ENCODE measurements at regions not wholly inside any gene's neighbourhood (a gene's known extent, or its start where the extent isn't known, plus 50 kb on each side); places are given as distances from the start of the nearest gene placed in this dataset.
"Not testable (repeated sequence)": the region's sequence is repeated elsewhere in the genome, so short reads cannot be mapped to it uniquely, and the experiment has no call there.

DNA sequence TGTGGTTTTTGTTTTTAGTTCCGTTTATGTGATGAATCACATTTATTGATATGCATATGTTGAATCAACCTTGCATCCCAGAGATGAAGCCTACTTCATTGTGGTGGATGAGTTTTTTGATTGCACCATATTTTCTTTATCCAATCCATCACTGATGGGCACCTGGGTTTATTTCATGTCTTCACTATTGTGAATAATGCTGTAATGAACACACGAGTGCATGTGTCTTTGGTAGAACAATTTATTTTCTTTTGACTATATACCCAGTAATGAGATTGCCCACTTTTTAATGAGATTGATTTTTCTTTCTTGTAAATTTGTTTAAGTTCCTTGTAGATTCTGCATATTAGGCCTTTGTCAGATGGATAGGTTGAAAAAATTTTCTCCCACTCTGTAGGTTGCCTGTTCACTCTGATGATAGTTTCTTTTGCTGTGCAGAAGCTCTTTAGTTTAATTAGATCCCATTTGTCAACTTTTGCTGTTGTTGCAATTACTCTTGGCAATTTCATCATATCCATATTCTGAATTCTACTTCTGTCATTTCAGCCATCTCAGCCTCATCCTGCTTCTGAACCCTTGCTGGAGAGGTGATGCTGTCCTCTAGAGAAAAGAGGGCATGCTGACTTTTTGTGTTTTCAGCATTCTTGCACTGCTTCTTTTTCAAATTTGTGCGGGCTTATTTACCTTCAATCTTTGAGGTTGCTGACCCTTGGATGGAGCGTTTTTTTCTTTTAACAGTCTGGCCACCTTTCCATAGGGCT, 96.2 kb upstream of the CTAGE1 start:
- DNase-seq (ENCODE audit: insufficient read length, low spot score) (no peak), FAIRE-seq (no peak)
- TF ChIP-seq TAF1 (IDR thresholded peaks at IDR 0.05; ENCODE audit: low read depth, low read length) (no peak), POLR2AphosphoS5 (IDR thresholded peaks at IDR 0.05; ENCODE audit: low read depth, low read length) (no peak), SPI1 (IDR thresholded peaks at IDR 0.05; ENCODE audit: low read depth, low read length) (no peak), POU2F2 (IDR thresholded peaks at IDR 0.05; ENCODE audit: low read depth, low read length) (no peak), PAX5 (IDR thresholded peaks at IDR 0.05; ENCODE audit: insufficient read depth, low read length, severe bottlenecking) (no peak), POLR2A (IDR thresholded peaks at IDR 0.05; ENCODE audit: low read depth, low read length) (no peak)

DNA sequence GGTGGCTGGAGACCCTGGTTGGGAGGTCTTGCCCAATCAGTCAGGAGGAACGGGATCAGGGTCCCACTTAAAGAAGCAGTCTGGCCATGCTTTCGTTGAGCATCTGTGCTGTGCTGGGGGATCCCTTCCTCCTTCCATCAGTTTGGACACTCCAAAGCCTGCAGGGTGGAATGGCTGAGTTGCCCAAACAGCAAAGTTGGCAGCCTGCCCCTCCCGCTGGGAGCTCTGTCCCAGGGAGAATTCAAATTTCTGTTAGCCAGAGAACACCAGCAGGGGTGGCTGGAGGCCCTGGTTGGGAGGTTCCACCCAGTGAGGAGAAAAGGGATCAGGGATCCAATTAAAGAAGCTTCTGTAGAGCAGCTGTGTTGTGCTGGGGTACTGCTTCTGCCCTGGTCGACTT, 96.9 kb upstream of the CTAGE1 start:
- FAIRE-seq (no peak), DNase-seq (ENCODE audit: insufficient read length, low spot score) (no peak)
- TF ChIP-seq POU2F2 (IDR thresholded peaks at IDR 0.05; ENCODE audit: low read depth, low read length) (no peak), POLR2A (IDR thresholded peaks at IDR 0.05; ENCODE audit: low read depth, low read length) (no peak), POLR2AphosphoS5 (IDR thresholded peaks at IDR 0.05; ENCODE audit: low read depth, low read length) (no peak), PAX5 (IDR thresholded peaks at IDR 0.05; ENCODE audit: insufficient read depth, low read length, severe bottlenecking) (no peak), SPI1 (IDR thresholded peaks at IDR 0.05; ENCODE audit: low read depth, low read length) (no peak), TAF1 (IDR thresholded peaks at IDR 0.05; ENCODE audit: low read depth, low read length) (no peak)

DNA sequence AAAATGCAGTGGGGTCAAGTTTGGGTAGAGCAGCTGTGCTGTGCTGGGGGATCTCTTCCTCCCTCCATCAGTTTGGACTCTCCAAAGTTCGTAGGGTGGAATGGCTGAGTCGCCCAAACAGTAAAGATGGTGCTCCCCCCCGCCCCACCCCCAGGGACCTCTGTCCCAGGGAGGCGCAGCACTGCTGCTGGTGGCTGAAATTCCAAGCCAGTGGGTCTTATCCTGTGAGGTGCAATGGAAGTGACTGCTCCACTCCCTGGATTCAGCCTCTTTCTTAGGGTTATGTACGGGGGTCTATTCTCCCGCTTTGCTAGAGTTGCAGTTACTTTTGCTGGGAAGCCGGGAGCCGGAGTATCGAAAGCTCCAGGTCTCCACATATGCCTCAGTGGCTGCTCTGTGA, 97.5 kb upstream of the CTAGE1 start:
- TF ChIP-seq PAX5 (IDR thresholded peaks at IDR 0.05; ENCODE audit: insufficient read depth, low read length, severe bottlenecking), result no peak
- DNase-seq (ENCODE audit: insufficient read length, low spot score) (no peak), FAIRE-seq (no peak)

DNA sequence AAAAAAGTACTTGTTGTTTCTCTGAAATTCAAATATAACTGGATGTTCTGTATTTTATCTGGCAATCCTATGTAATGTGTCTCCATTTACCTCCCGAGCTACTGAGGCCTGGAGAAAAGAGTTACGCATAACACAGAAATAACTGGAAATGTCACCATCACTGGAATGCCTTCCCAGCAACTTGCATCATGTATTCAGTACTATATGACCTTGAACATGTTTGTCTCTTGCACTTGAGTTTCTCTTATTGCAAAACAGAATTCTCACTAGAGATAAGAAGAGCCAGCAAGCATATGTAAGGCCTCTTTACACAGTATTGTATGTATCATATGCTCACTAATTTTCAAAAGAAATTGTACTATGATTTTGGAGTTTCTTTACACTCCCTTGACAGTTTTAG, 99.6 kb upstream of the CTAGE1 start:
- DNase-seq (ENCODE audit: insufficient read length, low spot score) (no peak), FAIRE-seq (no peak)
- TF ChIP-seq TAF1 (IDR thresholded peaks at IDR 0.05; ENCODE audit: low read depth, low read length) (no peak), POLR2AphosphoS5 (IDR thresholded peaks at IDR 0.05; ENCODE audit: low read depth, low read length) (no peak), POU2F2 (IDR thresholded peaks at IDR 0.05; ENCODE audit: low read depth, low read length) (no peak), POLR2A (IDR thresholded peaks at IDR 0.05; ENCODE audit: low read depth, low read length) (no peak), PAX5 (IDR thresholded peaks at IDR 0.05; ENCODE audit: insufficient read depth, low read length, severe bottlenecking) (no peak), SPI1 (IDR thresholded peaks at IDR 0.05; ENCODE audit: low read depth, low read length) (no peak)

DNA sequence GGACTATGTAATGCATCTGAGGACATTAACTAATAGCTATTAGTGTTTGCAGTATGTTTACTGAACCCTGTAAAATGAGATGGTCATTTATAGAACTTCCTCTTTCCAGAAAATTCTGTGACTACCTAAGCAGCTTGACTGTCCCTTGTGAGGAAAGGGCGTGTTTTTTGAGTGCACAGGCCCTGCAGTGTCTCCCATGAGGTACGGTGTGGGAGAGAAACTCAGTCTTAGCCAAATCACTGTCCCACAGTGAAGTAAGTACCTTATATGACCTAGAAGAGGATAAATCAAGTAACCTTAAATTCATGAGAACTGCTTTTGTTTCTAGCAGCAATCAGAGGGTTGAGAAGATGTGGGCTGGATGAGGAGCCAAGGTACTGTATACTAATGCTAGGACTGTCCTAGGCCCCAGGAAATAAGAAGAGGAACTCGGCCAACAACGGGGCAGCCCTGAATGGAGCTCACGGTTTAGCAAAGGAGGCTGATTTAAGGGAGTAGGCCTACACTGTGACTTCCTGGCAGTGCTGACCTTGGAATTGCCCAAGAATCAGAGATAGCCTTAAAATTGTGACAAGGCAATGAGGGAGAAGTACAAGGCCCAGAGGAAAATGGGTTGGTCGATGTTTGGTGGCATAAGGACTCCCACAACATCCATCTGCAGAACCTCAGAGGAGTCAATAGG, 103.5 kb upstream of the CTAGE1 start:
- DNase-seq (ENCODE audit: insufficient read length, low spot score) (no peak), FAIRE-seq (no peak)
- no peak for TF ChIP-seq SPI1 (IDR thresholded peaks at IDR 0.05; ENCODE audit: low read depth, low read length)
- TF ChIP-seq PAX5 (IDR thresholded peaks at IDR 0.05; ENCODE audit: insufficient read depth, low read length, severe bottlenecking), result no peak
- TF ChIP-seq POLR2A (IDR thresholded peaks at IDR 0.05; ENCODE audit: low read depth, low read length), result no peak

DNA sequence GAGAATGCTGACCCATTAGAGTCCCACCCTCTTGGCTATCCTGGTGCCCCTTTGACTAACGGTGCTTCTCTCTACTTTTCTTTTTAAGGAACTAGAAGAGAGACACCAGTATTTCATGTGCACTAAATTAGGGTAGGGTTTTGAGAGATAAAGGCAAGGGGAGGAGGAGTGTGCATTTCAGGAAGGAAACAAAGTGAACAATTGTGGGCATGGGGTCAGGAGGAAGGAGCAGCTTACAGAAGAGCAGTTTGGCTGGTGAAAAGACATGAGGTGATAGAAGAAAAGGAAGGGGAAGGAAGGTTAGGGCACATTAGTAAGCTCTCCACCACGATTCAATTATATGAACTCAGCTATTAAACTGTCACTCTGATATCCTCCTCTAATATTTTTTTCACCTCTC, 105.8 kb upstream of the CTAGE1 start:
- DNase-seq (ENCODE audit: insufficient read length, low spot score), result no peak
- TF ChIP-seq POLR2A (IDR thresholded peaks at IDR 0.05; ENCODE audit: low read depth, low read length) (no peak), SPI1 (IDR thresholded peaks at IDR 0.05; ENCODE audit: low read depth, low read length) (no peak), PAX5 (IDR thresholded peaks at IDR 0.05; ENCODE audit: insufficient read depth, low read length, severe bottlenecking) (no peak), POLR2AphosphoS5 (IDR thresholded peaks at IDR 0.05; ENCODE audit: low read depth, low read length) (no peak), TAF1 (IDR thresholded peaks at IDR 0.05; ENCODE audit: low read depth, low read length) (no peak)
- no peak for FAIRE-seq

DNA sequence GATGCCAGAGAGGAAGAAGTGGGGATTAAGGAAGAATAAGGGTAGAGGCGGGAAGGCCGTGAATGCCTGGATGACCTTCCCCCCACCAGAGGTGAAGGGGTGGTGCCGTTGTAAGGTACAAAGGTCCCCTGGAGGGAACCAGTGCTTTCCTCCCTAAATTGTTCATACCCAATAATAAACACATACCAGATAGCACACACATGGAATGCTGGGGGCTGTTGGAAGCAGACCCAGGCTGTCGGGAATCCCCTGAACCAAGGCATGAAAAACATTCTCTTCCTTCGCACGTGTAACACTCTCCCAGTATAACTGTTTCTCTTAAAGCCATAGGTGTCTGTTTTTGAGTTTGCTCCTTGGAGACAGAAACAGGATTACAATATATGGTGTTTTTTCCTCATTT, 107.1 kb upstream of the CTAGE1 start:
- TF ChIP-seq POU2F2 (IDR thresholded peaks at IDR 0.05; ENCODE audit: low read depth, low read length) (no peak), PAX5 (IDR thresholded peaks at IDR 0.05; ENCODE audit: insufficient read depth, low read length, severe bottlenecking) (no peak), TAF1 (IDR thresholded peaks at IDR 0.05; ENCODE audit: low read depth, low read length) (no peak), SPI1 (IDR thresholded peaks at IDR 0.05; ENCODE audit: low read depth, low read length) (no peak), POLR2AphosphoS5 (IDR thresholded peaks at IDR 0.05; ENCODE audit: low read depth, low read length) (no peak), POLR2A (IDR thresholded peaks at IDR 0.05; ENCODE audit: low read depth, low read length) (no peak)
- DNase-seq (ENCODE audit: insufficient read length, low spot score) (no peak), FAIRE-seq (no peak)

DNA sequence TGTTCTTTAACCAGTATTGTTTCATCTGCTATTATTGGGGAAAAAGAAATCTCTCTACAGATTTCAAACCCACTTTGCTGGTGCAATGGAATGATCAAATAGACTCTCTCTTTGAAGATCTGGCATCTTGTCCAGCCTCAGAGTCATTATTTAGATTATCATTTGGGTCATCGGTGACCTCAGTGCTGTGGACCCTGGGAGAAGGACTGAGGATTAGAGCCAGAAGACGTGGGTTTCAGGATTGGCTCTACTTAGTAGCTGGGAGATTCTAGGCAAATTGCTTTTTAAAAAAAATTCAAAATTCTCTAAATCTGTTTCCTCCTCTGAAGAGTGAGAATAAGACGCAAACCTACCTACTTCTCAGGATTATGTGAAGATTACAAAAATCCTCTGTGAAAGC, 107.6 kb upstream of the CTAGE1 start:
- DNase-seq (ENCODE audit: insufficient read length, low spot score) (no peak), FAIRE-seq (no peak)
- TF ChIP-seq TAF1 (IDR thresholded peaks at IDR 0.05; ENCODE audit: low read depth, low read length) (no peak), SPI1 (IDR thresholded peaks at IDR 0.05; ENCODE audit: low read depth, low read length) (no peak), PAX5 (IDR thresholded peaks at IDR 0.05; ENCODE audit: insufficient read depth, low read length, severe bottlenecking) (no peak), POU2F2 (IDR thresholded peaks at IDR 0.05; ENCODE audit: low read depth, low read length) (no peak), POLR2AphosphoS5 (IDR thresholded peaks at IDR 0.05; ENCODE audit: low read depth, low read length) (no peak), POLR2A (IDR thresholded peaks at IDR 0.05; ENCODE audit: low read depth, low read length) (no peak)

DNA sequence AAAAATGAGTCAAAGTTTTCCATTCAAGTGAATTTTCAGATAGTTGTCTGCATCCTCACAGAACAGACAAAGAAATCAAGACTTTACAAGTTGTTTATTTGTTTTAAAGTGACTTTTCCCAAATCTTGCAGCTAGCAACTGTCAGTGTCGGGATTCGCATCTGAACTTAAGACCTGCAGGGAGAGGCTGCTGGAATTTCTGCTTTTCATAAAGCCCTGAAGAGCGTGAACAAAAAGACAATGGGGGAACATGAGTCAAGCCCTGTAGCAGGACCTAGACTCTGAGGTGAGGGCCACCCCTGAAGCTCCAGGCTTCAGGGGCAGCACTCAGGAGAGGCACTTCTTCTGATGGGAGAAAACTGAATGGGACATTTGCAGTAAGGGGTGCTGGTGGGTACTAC, 108.2 kb upstream of the CTAGE1 start:
- no peak for TF ChIP-seq POLR2A (IDR thresholded peaks at IDR 0.05; ENCODE audit: low read depth, low read length)
- TF ChIP-seq TAF1 (IDR thresholded peaks at IDR 0.05; ENCODE audit: low read depth, low read length), result no peak
- no peak for TF ChIP-seq POLR2AphosphoS5 (IDR thresholded peaks at IDR 0.05; ENCODE audit: low read depth, low read length)
- TF ChIP-seq SPI1 (IDR thresholded peaks at IDR 0.05; ENCODE audit: low read depth, low read length), result no peak
- no peak for TF ChIP-seq POU2F2 (IDR thresholded peaks at IDR 0.05; ENCODE audit: low read depth, low read length)
- no peak for TF ChIP-seq PAX5 (IDR thresholded peaks at IDR 0.05; ENCODE audit: insufficient read depth, low read length, severe bottlenecking)
- DNase-seq (ENCODE audit: insufficient read length, low spot score), result no peak
- FAIRE-seq, result no peak

DNA sequence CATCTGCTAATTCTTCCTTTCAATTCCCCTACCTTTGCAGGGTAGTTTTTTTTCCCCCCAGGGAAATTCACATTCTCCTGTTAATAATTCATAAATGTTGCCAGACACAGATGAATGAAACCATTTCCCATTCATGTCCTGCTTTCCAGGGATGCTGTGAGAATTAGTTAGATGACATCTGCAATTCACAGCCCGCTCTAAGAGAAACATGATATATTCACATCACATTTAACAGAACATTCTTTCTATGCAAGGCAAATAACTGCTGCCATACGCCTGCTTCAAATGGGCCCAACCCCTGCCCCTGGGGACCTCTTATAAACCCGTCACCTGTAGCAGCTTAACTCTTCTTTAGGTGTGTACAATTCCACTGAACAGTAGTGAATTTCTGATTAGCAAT, 110.6 kb upstream of the CTAGE1 start:
- FAIRE-seq, result no peak
- no peak for TF ChIP-seq POLR2A (IDR thresholded peaks at IDR 0.05; ENCODE audit: low read depth, low read length)
- DNase-seq (ENCODE audit: insufficient read length, low spot score), result no peak

DNA sequence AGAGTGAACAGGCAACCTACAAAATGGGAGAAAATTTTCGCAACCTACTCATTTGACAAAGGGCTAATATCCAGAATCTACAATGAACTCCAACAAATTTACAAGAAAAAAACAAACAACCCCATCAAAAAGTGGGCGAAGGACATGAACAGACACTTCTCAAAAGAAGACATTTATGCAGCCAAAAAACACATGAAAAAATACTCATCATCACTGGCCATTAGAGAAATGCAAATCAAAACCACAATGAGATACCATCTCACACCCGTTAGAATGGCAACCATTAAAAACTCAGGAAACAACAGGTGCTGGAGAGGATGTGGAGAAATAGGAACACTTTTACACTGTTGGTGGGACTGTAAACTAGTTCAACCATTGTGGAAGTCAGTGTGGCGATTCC, 117.0 kb upstream of the CTAGE1 start:
- DNase-seq (ENCODE audit: insufficient read length, low spot score); FAIRE-seq: not testable (repeated sequence)
